Pulmonary artery endothelial cell (primary cell): ENCODE measurements at regions not wholly inside any gene's neighbourhood (a gene's known extent, or its start where the extent isn't known, plus 50 kb on each side); places are given as distances from the start of the nearest gene placed in this dataset.
"Not testable (repeated sequence)": the region's sequence is repeated elsewhere in the genome, so short reads cannot be mapped to it uniquely, and the experiment has no call there.

ENCODE experiments used
- DNase-seq: peaks from one replicate; pipeline ENCODE4 v3.0.0-alpha.2; 2011; ENCODE audit warnings: low read depth, low spot score

- DNase-seq, result no peak
Observed at GRCh38 chr3:174540116-174540908, 318.8 kb upstream of the NAALADL2 start.

DNA sequence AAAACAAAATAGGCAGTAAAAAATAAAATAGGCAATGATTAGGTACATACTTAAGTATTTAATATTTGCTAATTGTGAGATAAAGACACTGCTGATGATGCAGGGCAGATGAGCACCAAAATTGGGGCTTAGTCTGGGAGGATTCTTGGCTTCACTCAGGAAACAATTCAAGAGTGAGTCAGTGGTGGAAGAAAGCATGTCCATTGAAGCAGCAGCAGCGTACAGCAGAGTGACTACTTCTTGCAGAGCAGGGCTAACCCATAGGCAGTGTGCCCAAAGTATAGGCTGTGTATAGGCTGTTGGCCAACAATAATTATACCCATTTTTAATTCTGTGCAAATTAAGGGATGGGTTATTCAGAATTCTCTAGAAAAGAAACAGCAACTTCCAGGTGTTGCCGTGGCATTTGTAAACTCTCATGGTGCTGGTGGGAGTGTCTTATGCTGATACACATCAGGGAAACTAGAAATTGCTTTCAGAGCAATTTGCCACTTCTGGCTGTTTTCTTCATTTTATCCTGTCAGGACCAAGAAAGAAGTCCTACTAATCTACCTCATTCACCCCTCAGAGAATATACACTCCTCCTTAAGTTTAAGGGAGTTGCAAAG, 317.3 kb upstream of the NAALADL2 start:
- no peak for DNase-seq

DNA sequence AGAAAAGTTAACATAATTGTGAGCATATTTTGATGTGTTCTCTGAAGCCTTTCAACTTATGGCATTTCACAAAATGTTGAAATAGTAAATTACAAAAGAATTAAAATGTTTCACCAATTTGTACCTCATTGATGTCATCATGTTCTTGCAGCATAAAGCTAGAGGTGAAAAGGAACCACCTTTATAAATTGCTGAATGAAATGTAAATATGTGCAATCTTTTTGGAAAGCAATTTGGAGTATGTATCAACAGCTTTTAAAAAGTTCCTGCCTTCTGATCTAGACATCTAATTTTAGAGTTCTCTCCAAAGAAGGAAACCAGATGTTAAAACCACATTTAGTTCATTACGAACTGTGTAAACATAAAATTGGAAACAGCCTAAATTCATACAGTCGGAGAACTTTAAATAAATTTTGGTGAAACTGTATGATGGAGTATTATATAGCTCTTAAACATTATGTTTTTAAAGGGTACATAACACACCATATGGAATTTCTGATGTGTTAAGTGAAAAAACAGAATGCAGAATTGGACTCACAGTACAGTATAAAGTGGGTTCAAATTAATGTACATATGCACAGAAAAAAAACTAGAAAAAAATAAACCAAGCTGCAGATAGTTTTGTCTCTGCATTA, 311.2 kb upstream of the NAALADL2 start:
- no peak for DNase-seq

- DNase-seq, result no peak
Observed at GRCh38 chr3:174548841-174549623, 310.1 kb upstream of the NAALADL2 start.

GRCh38 chr3:174581558-174581957, 277.6 kb upstream of the NAALADL2 start:
- no peak for DNase-seq

DNA sequence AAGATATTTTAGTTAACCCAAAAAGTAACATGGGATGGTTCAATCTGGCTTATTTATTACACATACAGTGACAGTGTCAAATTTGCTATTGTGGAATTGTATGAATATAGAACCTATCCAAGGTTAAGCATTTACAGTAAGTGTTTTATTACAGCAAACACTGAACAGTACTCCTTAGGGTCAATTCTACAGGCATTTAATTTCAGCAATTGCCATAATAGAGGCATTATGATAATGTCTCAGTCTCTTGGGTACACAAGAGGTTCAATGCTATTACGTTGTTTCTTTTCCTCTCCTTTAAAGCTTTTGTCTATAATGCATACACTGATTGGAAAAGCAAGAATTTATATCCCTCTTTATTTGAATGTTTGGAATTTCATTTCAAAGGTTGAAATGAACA, 275.7 kb upstream of the NAALADL2 start:
- no peak for DNase-seq

- not testable (repeated sequence) for DNase-seq
Observed at GRCh38 chr3:174587137-174587536, 272.0 kb upstream of the NAALADL2 start.

GRCh38 chr3:174596447-174596982, 262.6 kb upstream of the NAALADL2 start:
- no peak for DNase-seq

GRCh38 chr3:174598885-174599439, 260.2 kb upstream of the NAALADL2 start:
- DNase-seq, result no peak

DNA sequence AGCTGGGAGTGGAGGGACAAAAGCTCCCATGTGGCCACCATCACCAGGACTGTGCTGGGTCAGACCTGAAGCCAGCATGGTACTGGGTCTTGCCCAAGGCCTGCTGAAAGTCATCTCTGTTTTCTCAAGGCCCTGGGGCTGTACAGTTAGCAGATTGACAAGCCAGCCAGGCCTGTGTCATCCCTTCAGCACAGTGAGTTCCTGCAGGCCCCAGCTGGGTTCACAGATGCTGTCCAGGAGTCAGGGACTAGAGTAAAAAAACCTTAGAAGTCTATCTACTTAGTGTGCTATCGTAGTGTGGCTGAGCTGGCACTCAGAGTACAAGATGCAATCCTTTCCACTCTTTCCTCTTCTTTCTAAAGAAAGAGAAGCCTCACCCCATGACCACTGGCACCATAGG, 246.0 kb upstream of the NAALADL2 start:
- no peak for DNase-seq

- DNase-seq, result no peak
Observed at GRCh38 chr3:174614036-174614435, 245.1 kb upstream of the NAALADL2 start.

GRCh38 chr3:174618368-174619080, 240.6 kb upstream of the NAALADL2 start:
- no peak for DNase-seq

DNA sequence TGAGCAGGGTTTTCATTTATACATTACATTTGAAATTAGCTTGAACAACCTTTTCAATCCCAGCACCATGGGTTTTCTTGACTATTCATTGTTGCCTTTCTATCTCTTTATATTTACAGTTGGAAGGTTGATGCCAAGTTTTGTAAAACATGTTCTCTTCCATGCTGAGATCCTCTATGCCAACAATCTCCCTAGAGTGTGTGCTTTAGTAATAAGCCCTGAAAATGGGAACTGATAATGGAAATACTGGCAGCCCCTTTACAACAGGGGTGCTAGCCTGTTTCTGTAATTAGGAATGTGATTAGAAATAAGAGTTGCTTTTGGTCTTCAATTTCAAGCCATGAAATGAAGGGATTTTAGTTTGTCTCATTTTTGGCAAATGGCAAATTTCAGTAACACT, 239.9 kb upstream of the NAALADL2 start:
- no peak for DNase-seq

DNA sequence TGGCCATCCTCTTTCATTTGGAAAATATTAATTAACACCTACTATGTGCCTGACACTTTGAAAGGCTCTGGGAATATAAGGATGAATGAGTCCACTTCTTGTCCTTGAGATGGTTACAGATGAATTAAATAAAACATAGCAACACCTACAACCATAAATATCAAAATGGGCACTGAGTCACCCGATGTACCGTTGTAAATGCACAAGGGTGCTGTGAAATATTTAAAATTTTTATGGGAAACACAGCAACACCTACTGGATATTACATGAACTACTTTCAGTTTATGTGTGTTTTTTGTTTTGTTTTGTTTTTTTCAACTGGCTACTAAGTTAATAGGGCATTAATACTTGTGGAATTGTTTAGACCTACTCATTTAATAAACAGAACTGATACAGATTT, 239.0 kb upstream of the NAALADL2 start:
- no peak for DNase-seq

- DNase-seq, result no peak
Observed at GRCh38 chr3:174620855-174621472, 238.2 kb upstream of the NAALADL2 start.

GRCh38 chr3:174633342-174633741, 225.8 kb upstream of the NAALADL2 start:
- no peak for DNase-seq

DNA sequence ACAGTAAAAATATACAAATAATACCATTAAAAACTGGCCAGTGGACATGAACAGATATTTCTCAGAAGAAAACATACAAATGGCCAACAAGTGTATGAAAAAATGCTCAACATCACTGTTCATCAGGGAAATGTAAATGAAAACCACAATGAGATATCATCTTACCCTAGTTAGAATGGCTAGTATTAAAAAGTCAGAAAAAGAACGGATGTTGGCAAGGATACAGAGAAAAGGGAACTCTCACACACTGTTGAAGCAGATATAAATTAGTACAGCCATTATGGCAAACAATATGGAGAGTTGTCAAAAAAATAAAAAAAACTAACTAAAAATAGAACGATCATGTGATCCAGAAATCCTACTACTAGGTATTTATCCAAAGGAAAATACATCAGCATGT, 222.7 kb upstream of the NAALADL2 start:
- no peak for DNase-seq

- DNase-seq, result no peak
Observed at GRCh38 chr3:174639406-174639805, 219.7 kb upstream of the NAALADL2 start.

DNA sequence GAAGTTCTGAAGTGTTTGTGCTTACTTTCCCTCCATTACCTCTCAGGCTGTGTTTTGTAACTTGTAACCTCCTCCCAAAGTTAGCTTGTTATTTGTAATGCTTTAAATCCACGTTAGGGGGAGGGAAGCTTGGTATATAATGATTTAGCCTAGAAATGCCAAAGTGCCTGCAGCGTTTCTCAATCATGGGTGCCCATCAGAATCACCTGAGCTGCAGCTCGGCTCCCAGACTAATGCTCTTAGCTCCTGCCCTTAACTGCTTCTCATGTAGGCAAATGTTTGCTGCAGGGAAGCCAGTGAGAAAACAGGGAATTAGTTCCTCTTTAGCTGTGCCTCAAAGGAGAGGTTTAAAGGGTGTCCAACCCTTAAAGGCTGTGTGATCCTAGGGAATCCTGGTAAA, 219.2 kb upstream of the NAALADL2 start:
- DNase-seq, result no peak

GRCh38 chr3:174640932-174641331, 218.2 kb upstream of the NAALADL2 start:
- no peak for DNase-seq
